IPS-20b (cell line): ENCODE measurements at regions not wholly inside any gene's neighbourhood (a gene's known extent, or its start where the extent isn't known, plus 50 kb on each side); places are given as distances from the start of the nearest gene placed in this dataset.

Source experiments
- H3K27ac ChIP-seq: one replicate; pipeline ENCODE4 v1.5.1; 2013; ENCODE audit warnings: low read length
- H3K27me3 ChIP-seq: 2 replicates; pipeline ENCODE4 v1.6.1; 2013; ENCODE audit warnings: mild to moderate bottlenecking, low read length, inconsistent platforms; ENCODE audit not compliant: insufficient read depth
- H3K36me3 ChIP-seq: 2 replicates; pipeline ENCODE4 v1.6.1; 2013; ENCODE audit warnings: low read depth, mild to moderate bottlenecking, inconsistent platforms, low read length, moderate library complexity; ENCODE audit not compliant: insufficient read depth
- H3K4me1 ChIP-seq: 2 replicates; pipeline ENCODE4 v1.6.1; 2013; ENCODE audit warnings: mild to moderate bottlenecking, control low read depth, inconsistent platforms, low read length, moderate library complexity; ENCODE audit not compliant: insufficient read depth
- H3K4me3 ChIP-seq: 2 replicates; pipeline ENCODE4 v1.5.1; 2013; ENCODE audit warnings: mild to moderate bottlenecking, low read length, inconsistent platforms
- H3K9ac ChIP-seq: 2 replicates; pipeline ENCODE4 v1.6.1; 2013; ENCODE audit warnings: low read depth, mild to moderate bottlenecking, inconsistent platforms, low read length, moderate library complexity
- H3K9me3 ChIP-seq: 2 replicates; pipeline ENCODE4 v1.6.1; 2013; ENCODE audit warnings: mild to moderate bottlenecking, low read depth, low read length, inconsistent platforms; ENCODE audit not compliant: insufficient read depth

DNA sequence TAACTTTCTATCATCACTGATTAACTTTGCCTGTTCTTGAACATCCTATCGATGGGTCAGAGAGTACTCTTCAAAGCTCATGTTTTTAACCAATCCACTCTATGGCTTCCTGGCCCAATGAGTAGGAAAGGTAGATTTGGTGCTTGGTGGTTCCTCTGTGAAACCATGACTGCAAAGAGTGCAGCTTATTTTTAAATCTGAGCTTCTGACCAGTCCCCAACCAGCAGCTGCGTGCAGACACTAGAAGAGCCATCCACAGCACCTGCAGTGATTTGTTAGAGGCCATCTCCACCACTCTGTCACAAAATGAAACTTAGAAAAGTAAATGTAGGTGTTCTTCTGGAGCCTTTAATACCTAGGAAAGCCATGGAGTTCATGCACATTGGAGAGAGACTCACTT lies 107.3 kb upstream of the WWC1 start:
- Histone ChIP-seq H3K27ac (no peak overlapping the region), H3K4me3 (no peak overlapping the region), H3K36me3 (no peaks in the 10 kb centered on the region), H3K27me3 (no peaks in the 10 kb centered on the region), H3K9ac (no peak overlapping the region), H3K4me1 (peaks cover 3% of the 10 kb centered on the region; the same call in 1 of the 2 replicates), H3K9me3 (no peaks in the 10 kb centered on the region)

DNA sequence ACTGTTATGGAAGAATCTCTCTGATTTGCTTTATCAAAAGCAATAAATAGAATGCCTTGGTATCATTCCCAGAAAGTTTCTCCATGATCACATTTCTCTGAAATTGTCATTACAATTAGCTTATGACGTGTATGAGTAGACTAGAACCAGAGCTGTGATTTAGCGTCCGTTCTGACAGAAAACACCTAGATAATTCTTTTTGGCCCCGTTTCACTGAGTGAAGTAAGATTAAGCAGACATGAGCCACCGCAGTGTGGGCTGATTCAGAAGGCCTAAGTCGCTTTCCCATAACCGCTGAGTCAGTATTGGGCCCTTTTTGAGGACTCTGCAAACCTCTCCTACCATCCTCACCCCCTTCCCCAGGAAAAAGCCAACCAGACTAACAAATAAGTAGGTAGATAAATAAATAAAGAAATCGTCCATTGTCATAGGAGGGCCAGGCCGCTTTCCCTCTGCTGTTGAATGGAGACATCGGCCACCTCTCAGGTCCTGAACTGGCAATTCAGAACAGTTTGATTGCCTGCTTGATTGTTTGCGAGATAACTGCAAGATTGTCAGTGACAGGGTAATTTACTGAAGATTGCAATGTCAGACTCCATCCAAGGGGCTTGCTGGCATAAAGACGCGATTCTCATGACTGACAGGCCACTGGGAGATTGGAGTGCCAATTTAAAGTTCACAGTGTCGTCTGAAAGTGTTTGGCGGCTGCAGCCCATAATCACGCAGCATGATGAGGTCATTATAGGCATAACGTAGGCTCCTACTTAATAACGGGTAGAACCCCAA lies 105.0 kb upstream of the WWC1 start:
- H3K27me3 ChIP-seq, result no peaks in the 10 kb centered on the region

DNA sequence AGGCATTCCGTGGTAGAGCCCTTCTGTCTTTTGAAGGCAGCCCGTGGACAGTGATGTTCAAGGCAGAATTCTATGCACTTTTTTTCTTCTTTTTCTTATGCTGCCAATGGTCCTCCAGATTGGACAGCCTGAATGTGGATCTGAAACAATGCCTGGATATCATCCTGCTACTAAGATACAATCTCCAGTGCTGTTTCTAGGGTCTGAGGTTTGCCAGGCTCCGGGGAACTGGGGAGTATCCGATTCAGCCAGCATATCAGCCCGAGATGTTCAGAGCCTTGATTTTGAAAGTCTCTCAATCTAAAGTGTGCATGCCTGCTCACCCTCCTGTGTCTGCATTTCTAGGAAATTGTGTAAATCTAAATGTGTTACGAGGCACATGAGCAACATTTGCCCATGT lies 103.8 kb upstream of the WWC1 start:
- Histone ChIP-seq H3K36me3 (no peaks in the 10 kb centered on the region), H3K27ac (no peak overlapping the region), H3K4me1 (peaks cover 3% of the 10 kb centered on the region; the same call in 1 of the 2 replicates), H3K9ac (no peak overlapping the region), H3K4me3 (no peak overlapping the region), H3K9me3 (no peaks in the 10 kb centered on the region), H3K27me3 (no peaks in the 10 kb centered on the region)

More for the DNA sequence above, 105.0 kb upstream of the WWC1 start:
- Histone ChIP-seq H3K4me1 (peaks cover 3% of the 10 kb centered on the region; the same call in 1 of the 2 replicates), H3K9ac (no peak overlapping the region), H3K9me3 (no peaks in the 10 kb centered on the region), H3K4me3 (no peak overlapping the region), H3K36me3 (no peaks in the 10 kb centered on the region), H3K27ac (no peak overlapping the region)

DNA sequence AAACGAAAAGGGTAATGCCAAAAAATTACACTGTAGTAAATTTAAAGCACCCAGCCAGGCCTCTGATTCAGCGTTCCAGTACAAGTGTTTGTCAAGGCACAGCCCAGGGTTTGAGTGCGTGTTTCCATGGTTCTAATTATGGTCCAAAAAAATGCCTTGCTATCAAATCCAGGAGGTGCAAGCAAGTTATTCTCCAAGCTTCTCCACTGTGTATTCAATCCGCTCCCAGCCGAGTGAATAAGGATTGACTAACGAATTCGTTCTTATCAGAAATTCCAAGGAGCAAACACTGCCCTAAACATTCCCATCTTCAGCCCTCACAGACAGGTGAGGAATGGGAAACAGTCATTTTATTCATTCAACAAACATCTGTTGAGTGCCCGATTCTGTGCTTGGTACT lies 103.3 kb upstream of the WWC1 start:
- Histone ChIP-seq H3K36me3 (no peaks in the 10 kb centered on the region), H3K9me3 (no peaks in the 10 kb centered on the region), H3K4me3 (no peak overlapping the region), H3K27me3 (no peaks in the 10 kb centered on the region), H3K27ac (no peak overlapping the region), H3K4me1 (peaks cover 3% of the 10 kb centered on the region; the same call in 1 of the 2 replicates), H3K9ac (no peak overlapping the region)

DNA sequence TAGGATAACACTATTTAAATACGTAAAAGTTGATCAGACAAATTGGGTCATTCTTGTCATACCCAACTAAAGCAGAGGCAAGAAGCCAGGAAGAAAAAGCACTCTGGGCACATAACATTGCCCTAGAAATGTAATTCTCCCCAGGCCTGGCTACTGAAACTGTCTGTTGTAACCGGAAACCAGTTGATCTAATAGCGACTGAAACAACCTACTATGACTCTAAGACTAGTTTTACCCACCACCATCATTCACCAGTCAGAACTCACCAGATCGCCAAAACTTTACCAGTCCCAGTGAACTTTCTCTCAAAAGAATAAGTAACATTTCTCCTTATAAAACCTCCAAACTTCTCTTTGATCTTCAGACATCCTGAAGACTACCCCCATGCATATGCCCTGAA lies 99.3 kb upstream of the WWC1 start:
- no peaks in the 10 kb centered on the region; the same call in 1 of the 2 replicates for H3K4me1 ChIP-seq
- no peaks in the 10 kb centered on the region for H3K36me3 ChIP-seq
- H3K27ac ChIP-seq, result no peak overlapping the region
- no peak overlapping the region for H3K9ac ChIP-seq
- H3K27me3 ChIP-seq, result no peaks in the 10 kb centered on the region
- H3K9me3 ChIP-seq, result no peaks in the 10 kb centered on the region
- H3K4me3 ChIP-seq, result no peak overlapping the region

DNA sequence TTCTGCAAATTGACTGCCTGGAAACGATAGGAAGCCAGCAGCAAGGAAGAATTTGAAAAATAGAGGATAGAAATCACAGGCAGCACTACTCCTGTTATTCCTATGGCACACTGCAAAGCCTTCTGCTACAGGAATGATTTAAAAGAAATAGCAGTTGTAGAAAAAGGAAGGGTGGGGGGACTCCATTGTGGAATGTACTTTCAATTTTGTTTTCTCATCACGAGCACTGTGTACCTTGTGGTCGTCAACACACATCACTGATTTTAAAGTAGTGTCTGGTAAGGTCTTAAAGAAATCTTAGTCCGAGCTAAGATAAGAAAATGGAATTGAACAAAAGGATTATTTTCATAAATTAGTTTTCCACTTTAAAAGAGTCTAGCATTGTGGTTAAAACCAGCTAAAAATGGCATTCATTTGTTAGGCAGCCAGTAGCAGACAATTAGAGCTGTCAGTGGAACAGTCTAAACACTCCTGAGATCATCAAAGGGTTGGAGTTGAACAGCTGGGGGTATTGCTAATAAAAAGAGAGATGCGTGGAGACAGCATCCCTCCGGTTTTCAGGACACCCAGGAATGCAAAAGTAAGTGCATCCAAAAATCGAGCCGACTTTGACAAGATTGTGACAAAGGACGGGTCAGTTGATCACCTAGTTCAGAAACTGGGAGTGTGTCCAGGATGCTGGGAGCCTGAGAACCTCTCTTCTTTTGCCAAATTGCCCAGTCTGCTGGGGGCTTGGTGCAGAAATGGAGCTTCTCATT lies 97.8 kb upstream of the WWC1 start:
- H3K36me3 ChIP-seq, result no peaks in the 10 kb centered on the region
- no peak overlapping the region for H3K27ac ChIP-seq
- H3K4me1 ChIP-seq, result no peaks in the 10 kb centered on the region
- no peaks in the 10 kb centered on the region for H3K27me3 ChIP-seq
- H3K9me3 ChIP-seq, result no peaks in the 10 kb centered on the region
- H3K4me3 ChIP-seq, result no peak overlapping the region
- no peak overlapping the region for H3K9ac ChIP-seq

DNA sequence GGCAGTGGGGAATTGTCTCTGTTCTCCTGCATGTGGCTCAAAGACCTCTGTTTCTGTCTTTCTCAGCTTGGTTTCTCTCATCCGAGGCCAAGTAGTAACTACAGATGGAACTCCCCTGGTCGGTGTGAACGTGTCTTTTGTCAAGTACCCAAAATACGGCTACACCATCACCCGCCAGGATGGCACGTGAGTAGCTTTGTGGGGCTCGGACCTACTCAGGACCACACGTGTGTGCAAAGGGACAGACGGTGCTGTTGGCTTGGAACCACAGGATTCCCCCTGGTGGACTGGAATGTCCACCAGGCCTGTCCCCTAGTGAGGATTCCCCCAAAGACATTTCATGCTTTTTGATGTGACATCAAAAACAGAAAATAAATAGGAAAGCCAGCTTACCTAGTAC lies 96.3 kb upstream of the WWC1 start:
- Histone ChIP-seq H3K36me3 (no peaks in the 10 kb centered on the region), H3K9ac (no peak overlapping the region), H3K27me3 (no peaks in the 10 kb centered on the region)

DNA sequence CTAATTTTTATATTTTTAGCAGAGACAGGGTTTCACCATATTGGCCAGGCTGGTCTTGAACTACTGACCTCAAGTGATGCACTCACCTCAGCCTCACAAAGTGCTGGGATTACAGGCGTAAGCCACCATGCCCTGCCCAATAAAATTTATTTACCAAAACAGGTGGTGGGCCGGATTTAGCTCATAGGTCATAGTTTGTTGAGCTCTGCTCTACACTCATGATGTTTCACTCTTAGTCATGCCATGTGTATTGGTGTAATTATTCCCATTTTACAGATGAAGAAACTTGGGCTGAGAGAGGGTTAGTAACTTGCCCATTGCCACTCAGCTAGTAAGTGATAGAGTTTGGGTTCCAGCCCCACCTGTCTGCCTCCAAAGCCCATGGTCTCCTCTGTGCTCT lies 93.1 kb upstream of the WWC1 start:
- Histone ChIP-seq H3K9ac (no peak overlapping the region), H3K9me3 (no peaks in the 10 kb centered on the region), H3K4me3 (no peak overlapping the region), H3K4me1 (peaks cover 4% of the 10 kb centered on the region; the same call in 1 of the 2 replicates), H3K27me3 (no peaks in the 10 kb centered on the region), H3K27ac (no peak overlapping the region), H3K36me3 (no peaks in the 10 kb centered on the region)

More for the DNA sequence above, 96.3 kb upstream of the WWC1 start:
- Histone ChIP-seq H3K4me3 (no peak overlapping the region), H3K9me3 (no peaks in the 10 kb centered on the region), H3K4me1 (no peaks in the 10 kb centered on the region), H3K27ac (no peak overlapping the region)

DNA sequence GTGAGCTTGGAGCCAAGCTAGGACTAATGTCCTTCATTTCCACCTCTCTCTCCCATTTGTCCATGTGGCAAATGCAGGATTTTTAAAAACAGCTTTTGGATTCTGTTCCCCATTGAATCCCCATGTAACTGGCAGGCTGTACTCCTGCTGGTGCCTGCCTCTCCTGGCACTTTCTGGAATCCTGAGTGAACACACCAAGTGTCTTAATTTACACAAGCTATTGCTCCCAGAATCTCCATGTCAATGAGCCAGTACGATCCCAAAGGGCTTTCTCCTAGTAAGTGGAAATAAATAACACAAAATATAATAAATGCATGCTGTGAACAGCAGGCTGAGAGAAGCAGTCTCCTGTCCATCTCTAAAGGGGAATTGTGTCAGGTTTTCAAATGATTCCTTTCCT lies 88.4 kb upstream of the WWC1 start:
- no peaks in the 10 kb centered on the region for H3K27me3 ChIP-seq
- H3K9ac ChIP-seq, result no peak overlapping the region

DNA sequence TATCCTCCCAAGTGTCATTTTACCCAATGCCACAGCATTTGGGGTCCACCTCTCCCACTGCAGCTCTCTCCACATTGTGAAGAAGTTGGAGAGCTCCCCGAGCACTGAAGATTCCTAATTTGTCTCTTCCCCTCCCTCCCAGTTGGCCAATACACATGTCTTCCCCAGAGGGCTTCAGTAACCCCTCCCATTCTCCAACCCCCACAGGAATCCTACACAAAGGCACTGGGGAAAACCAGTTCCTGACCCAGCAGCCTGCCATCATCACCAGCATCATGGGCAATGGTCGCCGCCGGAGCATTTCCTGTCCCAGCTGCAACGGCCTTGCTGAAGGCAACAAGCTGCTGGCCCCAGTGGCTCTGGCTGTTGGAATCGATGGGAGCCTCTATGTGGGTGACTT lies 87.3 kb upstream of the WWC1 start:
- Histone ChIP-seq H3K9ac (no peak overlapping the region), H3K9me3 (no peaks in the 10 kb centered on the region), H3K4me3 (no peak overlapping the region), H3K27ac (no peak overlapping the region), H3K27me3 (no peaks in the 10 kb centered on the region), H3K36me3 (no peaks in the 10 kb centered on the region), H3K4me1 (peaks cover 7% of the 10 kb centered on the region; the same call in 1 of the 2 replicates)

More for the DNA sequence above, 88.4 kb upstream of the WWC1 start:
- no peaks in the 10 kb centered on the region for H3K36me3 ChIP-seq
- no peak overlapping the region for H3K27ac ChIP-seq
- H3K9me3 ChIP-seq, result no peaks in the 10 kb centered on the region
- peaks cover 7% of the 10 kb centered on the region; the same call in 1 of the 2 replicates for H3K4me1 ChIP-seq
- no peak overlapping the region for H3K4me3 ChIP-seq

DNA sequence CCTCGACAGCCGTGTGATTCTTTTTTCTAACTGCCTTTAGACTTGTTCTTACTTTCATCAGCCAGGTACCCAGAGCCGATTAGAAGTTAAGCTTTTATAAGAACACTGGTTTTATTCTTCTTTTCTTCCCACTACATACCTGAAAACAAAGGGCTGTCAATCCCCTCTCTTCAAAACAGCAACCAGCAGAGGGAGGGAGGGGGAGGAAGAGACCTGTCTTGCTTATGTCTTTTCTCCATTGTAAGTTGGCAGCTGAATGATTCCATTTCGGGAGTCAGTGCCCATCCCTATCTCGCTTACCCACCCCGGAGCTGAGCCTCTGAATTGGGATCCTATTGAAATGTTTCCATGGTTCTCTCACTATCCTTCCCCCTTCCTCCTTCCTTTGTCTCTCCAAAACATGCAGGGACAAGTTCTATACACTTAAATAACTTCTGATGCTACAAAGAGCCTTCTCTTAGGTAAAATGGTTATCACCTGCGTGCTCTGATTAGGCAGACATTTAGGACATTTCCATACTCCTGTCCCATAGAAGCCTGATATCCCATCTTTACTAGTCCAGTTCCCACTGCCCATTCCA lies 83.9 kb upstream of the WWC1 start:
- Histone ChIP-seq H3K9me3 (no peaks in the 10 kb centered on the region), H3K27ac (no peak overlapping the region), H3K36me3 (no peaks in the 10 kb centered on the region), H3K4me1 (peaks cover 7% of the 10 kb centered on the region), H3K27me3 (no peaks in the 10 kb centered on the region), H3K4me3 (no peak overlapping the region), H3K9ac (no peak overlapping the region)
